Mesenchymal stem cell (in vitro differentiated cells and primary cell): ENCODE measurements at regions not wholly inside any gene's neighbourhood (a gene's known extent, or its start where the extent isn't known, plus 50 kb on each side); places are given as distances from the start of the nearest gene placed in this dataset.

Source experiments
- DNase-seq: peaks from one replicate; pipeline ENCODE4 v3.0.0-alpha.2; 2013
- H2AFZ ChIP-seq: one replicate; pipeline ENCODE4 v1.6.1; 2013; ENCODE audit warnings: low read depth, mild to moderate bottlenecking, control low read depth, inconsistent platforms, low read length, moderate library complexity
- H2AK5ac ChIP-seq: 2 replicates; pipeline ENCODE4 v1.6.1; 2013; ENCODE audit warnings: low read length, moderate library complexity, mild to moderate bottlenecking, inconsistent platforms; ENCODE audit not compliant: severe bottlenecking
- H2BK120ac ChIP-seq: one replicate; pipeline ENCODE4 v1.6.1; 2013; ENCODE audit warnings: low read depth, mild to moderate bottlenecking, inconsistent platforms, low read length, moderate library complexity
- H2BK12ac ChIP-seq, 2 experiments: one replicate each; pipeline ENCODE4 v1.6.1; 2013; ENCODE audit warnings: inconsistent platforms in 2 of 2, low read length in 2 of 2, mild to moderate bottlenecking in 2 of 2, moderate library complexity in 2 of 2, control low read depth in 1 of 2
- H2BK15ac ChIP-seq: one replicate; pipeline ENCODE4 v1.6.1; 2013; ENCODE audit warnings: mild to moderate bottlenecking, low read depth, inconsistent platforms; ENCODE audit not compliant: poor library complexity, severe bottlenecking
- H2BK5ac ChIP-seq: 2 replicates; pipeline ENCODE4 v1.6.1; 2013; ENCODE audit warnings: low read depth, mild to moderate bottlenecking, low read length, control low read depth, inconsistent platforms; ENCODE audit not compliant: poor library complexity, severe bottlenecking
- H3K14ac ChIP-seq, 2 experiments: one replicate each; pipeline ENCODE4 v1.6.1; 2013; ENCODE audit warnings: inconsistent platforms in 2 of 2, low read length in 2 of 2, control low read depth in 1 of 2, mild to moderate bottlenecking in 1 of 2, moderate library complexity in 1 of 2
- H3K18ac ChIP-seq, 2 experiments: one replicate each; pipeline ENCODE4 v1.6.1; 2013; ENCODE audit warnings: inconsistent platforms in 2 of 2, low read length in 2 of 2, control low read depth in 1 of 2, low read depth in 1 of 2, mild to moderate bottlenecking in 1 of 2
- H3K23ac ChIP-seq, 2 experiments: one replicate each; pipeline ENCODE4 v1.6.1; 2013; ENCODE audit warnings: inconsistent platforms in 2 of 2, low read length in 2 of 2, mild to moderate bottlenecking in 2 of 2, moderate library complexity in 2 of 2, control low read depth in 1 of 2
- H3K27ac ChIP-seq: 2 replicates; pipeline ENCODE4 v1.5.1; 2013; ENCODE audit warnings: mild to moderate bottlenecking, moderate library complexity, low read length, control low read depth, inconsistent platforms; ENCODE audit not compliant: poor library complexity, severe bottlenecking
- H3K27me3 ChIP-seq, 2 experiments: 2 replicates each; pipeline versions ENCODE4 v1.6.1 to v1.7.0; 2013; ENCODE audit warnings: low read length in 2 of 2, mild to moderate bottlenecking in 2 of 2, moderate library complexity in 2 of 2, control low read depth in 1 of 2, inconsistent platforms in 1 of 2; ENCODE audit not compliant: control insufficient read depth in 1 of 2, insufficient read depth in 1 of 2
- H3K36me3 ChIP-seq, 2 experiments: 2 replicates each; pipeline versions ENCODE4 v1.6.1 to v1.7.0; 2013; ENCODE audit warnings: low read length in 2 of 2, control low read depth in 1 of 2, inconsistent platforms in 1 of 2, low read depth in 1 of 2, mild to moderate bottlenecking in 1 of 2; ENCODE audit not compliant: insufficient read depth in 2 of 2, control insufficient read depth in 1 of 2
- H3K4ac ChIP-seq, 2 experiments: one replicate each; pipeline ENCODE4 v1.6.1; 2013; ENCODE audit warnings: inconsistent platforms in 2 of 2, low read length in 2 of 2, mild to moderate bottlenecking in 2 of 2, moderate library complexity in 2 of 2, control low read depth in 1 of 2, low read depth in 1 of 2
- H3K4me1 ChIP-seq: 2 replicates; pipeline ENCODE4 v1.6.1; 2013; ENCODE audit warnings: low read depth, low read length, control low read depth; ENCODE audit not compliant: control insufficient read depth, insufficient read depth
- H3K4me2 ChIP-seq: 2 replicates; pipeline ENCODE4 v1.6.1; 2013; ENCODE audit warnings: low read length, mild to moderate bottlenecking, inconsistent platforms; ENCODE audit not compliant: poor library complexity, severe bottlenecking
- H3K4me3 ChIP-seq, 2 experiments: 2 replicates each; pipeline versions ENCODE4 v1.5.1 to v1.7.0; 2013; ENCODE audit warnings: low read length in 2 of 2, mild to moderate bottlenecking in 2 of 2, control low read depth in 1 of 2, low read depth in 1 of 2; ENCODE audit not compliant: insufficient read depth in 1 of 2
- H3K79me1 ChIP-seq: replicated peaks from 2 replicates; pipeline ENCODE4 v1.6.1; 2013; ENCODE audit warnings: mild to moderate bottlenecking, control low read depth, low read length, inconsistent platforms; ENCODE audit not compliant: poor library complexity, severe bottlenecking
- H3K9ac ChIP-seq: 2 replicates; pipeline ENCODE4 v1.7.0; 2013; ENCODE audit warnings: mild to moderate bottlenecking, low read length, moderate library complexity
- H3K9me3 ChIP-seq: 2 replicates; pipeline ENCODE4 v1.7.0; 2013; ENCODE audit warnings: mild to moderate bottlenecking, low read length; ENCODE audit not compliant: control insufficient read depth
- H4K8ac ChIP-seq: one replicate; pipeline ENCODE4 v1.6.1; 2013; ENCODE audit warnings: inconsistent platforms, mild to moderate bottlenecking, low read length, moderate library complexity
- H4K91ac ChIP-seq: one replicate; pipeline ENCODE4 v1.6.1; 2013; ENCODE audit warnings: mild to moderate bottlenecking, low read length, inconsistent platforms
- WGBS: methylation state at CpG from one replicate; pipeline ENCODE4 v1.1.7; 2013; ENCODE audit warnings: mixed read lengths; 5-methylcytosine and 5-hydroxymethylcytosine counted together

- Histone ChIP-seq H3K14ac (no peak overlapping the region), H3K79me1 (no peaks in the 10 kb centered on the region), H3K18ac (no peak overlapping the region), H3K23ac (no peak overlapping the region), H3K4me1 (peaks cover 18% of the 10 kb centered on the region), H2BK12ac (no peak overlapping the region), H2BK5ac (no peak overlapping the region), H4K91ac (no peak overlapping the region), H3K4me2 (no peak overlapping the region), H3K9me3 (peaks cover 21% of the 10 kb centered on the region), H4K8ac (no peak overlapping the region), H3K27me3 (no peaks in the 10 kb centered on the region), H3K9ac (peak overlapping the region; percentile 72), H3K4me3 (peak overlapping the region in 1 of 2 experiments; percentile 55), H3K4ac (no peak overlapping the region), H2BK120ac (no peak overlapping the region), H2AK5ac (peak overlapping the region; percentile 28), H3K36me3 (no peaks in the 10 kb centered on the region), H2AFZ (no peak overlapping the region), H2BK15ac (no peak overlapping the region), H3K27ac (peak overlapping the region; percentile 45)
- DNase-seq, result no peak
- 78% methylated on average over 16 of the region's 16 CpGs for WGBS
Observed at GRCh38 chr17:83144421-83145357, 65.3 kb downstream of the METRNL start.

- Histone ChIP-seq H2BK5ac (no peak overlapping the region), H2BK12ac (no peak overlapping the region), H3K4me1 (peaks cover 24% of the 10 kb centered on the region), H2BK15ac (no peak overlapping the region), H2BK120ac (no peak overlapping the region), H4K91ac (no peak overlapping the region), H3K27ac (no peak overlapping the region), H3K14ac (no peak overlapping the region), H3K27me3 (no peaks in the 10 kb centered on the region), H3K9me3 (peaks cover 21% of the 10 kb centered on the region), H4K8ac (no peak overlapping the region), H2AK5ac (no peak overlapping the region), H3K36me3 (no peaks in the 10 kb centered on the region), H3K79me1 (no peaks in the 10 kb centered on the region), H3K23ac (no peak overlapping the region), H3K4ac (no peak overlapping the region), H3K18ac (no peak overlapping the region), H3K4me2 (no peak overlapping the region), H2AFZ (no peak overlapping the region), H3K4me3 (peak overlapping the region in 1 of 2 experiments; percentile 55), H3K9ac (peak overlapping the region; percentile 50)
- no peak for DNase-seq
- WGBS, result 57% methylated on average over 5 of the region's 5 CpGs
Observed at GRCh38 chr17:83145358-83145738, 65.9 kb downstream of the METRNL start.

- no peak overlapping the region for H2BK15ac ChIP-seq
- no peak overlapping the region for H3K4ac ChIP-seq
- no peak overlapping the region for H2BK5ac ChIP-seq
- WGBS, result 84% methylated on average over 7 of the region's 7 CpGs
- H4K91ac ChIP-seq, result no peak overlapping the region
- no peaks in the 10 kb centered on the region for H3K27me3 ChIP-seq
- no peak overlapping the region for H3K4me3 ChIP-seq
- H4K8ac ChIP-seq, result no peak overlapping the region
- no peaks in the 10 kb centered on the region for H3K36me3 ChIP-seq
- peak overlapping the region; percentile 50 for H3K9ac ChIP-seq
- no peak overlapping the region for H3K14ac ChIP-seq
- no peak overlapping the region for H2AK5ac ChIP-seq
- H3K27ac ChIP-seq, result no peak overlapping the region
- H2BK12ac ChIP-seq, result no peak overlapping the region
- no peaks in the 10 kb centered on the region for H3K79me1 ChIP-seq
- H2AFZ ChIP-seq, result no peak overlapping the region
- H3K4me2 ChIP-seq, result no peak overlapping the region
- H3K23ac ChIP-seq, result no peak overlapping the region
- no peak overlapping the region for H2BK120ac ChIP-seq
- no peak for DNase-seq
- peaks cover 18% of the 10 kb centered on the region for H3K9me3 ChIP-seq
- no peak overlapping the region for H3K18ac ChIP-seq
- peaks cover 27% of the 10 kb centered on the region for H3K4me1 ChIP-seq
Observed at GRCh38 chr17:83145831-83146230, 66.4 kb downstream of the METRNL start.

GRCh38 chr17:83146347-83146746 lies 66.9 kb downstream of the METRNL start:
- no peak overlapping the region for H2BK12ac ChIP-seq
- no peak overlapping the region for H3K18ac ChIP-seq
- no peak overlapping the region for H3K4ac ChIP-seq
- no peaks in the 10 kb centered on the region for H3K79me1 ChIP-seq
- H3K14ac ChIP-seq, result no peak overlapping the region
- H3K27me3 ChIP-seq, result no peaks in the 10 kb centered on the region
- no peak overlapping the region for H4K91ac ChIP-seq
- no peak overlapping the region for H3K4me3 ChIP-seq
- no peak overlapping the region for H3K4me2 ChIP-seq
- peaks cover 33% of the 10 kb centered on the region for H3K4me1 ChIP-seq
- H2AFZ ChIP-seq, result no peak overlapping the region
- H3K9ac ChIP-seq, result no peak overlapping the region
- DNase-seq, result no peak
- H3K36me3 ChIP-seq, result no peaks in the 10 kb centered on the region
- 17% methylated on average over 2 of the region's 4 CpGs for WGBS
- H3K27ac ChIP-seq, result no peak overlapping the region
- H4K8ac ChIP-seq, result no peak overlapping the region
- H2BK15ac ChIP-seq, result no peak overlapping the region
- no peak overlapping the region for H2AK5ac ChIP-seq
- no peak overlapping the region for H2BK5ac ChIP-seq
- H3K23ac ChIP-seq, result no peak overlapping the region
- H2BK120ac ChIP-seq, result no peak overlapping the region
- peaks cover 18% of the 10 kb centered on the region for H3K9me3 ChIP-seq
